ENCODE measurements at regions not wholly inside any gene's neighbourhood (a gene's known extent, or its start where the extent isn't known, plus 50 kb on each side); places are given as distances from the start of the nearest gene placed in this dataset.

- TF ChIP-seq CTCF (IDR thresholded peaks at IDR 0.05): no peak
- no peak for TF ChIP-seq POLR2A (IDR thresholded peaks at IDR 0.05)
- TF ChIP-seq POLR2AphosphoS5 (IDR thresholded peaks at IDR 0.05): no peak
Measured at GRCh38 chr16:52696126-52696525, 149.2 kb upstream of the TOX3 start.
